GM12878 (cell line): ENCODE measurements at regions not wholly inside any gene's neighbourhood (a gene's known extent, or its start where the extent isn't known, plus 50 kb on each side); places are given as distances from the start of the nearest gene placed in this dataset.

Source experiments
- ATAC-seq: fragments of 200-7000 bp; cut with Tn5 transposase; 3 replicates; pipeline ENCODE4 v1.9.1; 2020; ENCODE audit warnings: mild to moderate bottlenecking, moderate library complexity
- BruUV-seq: library from RNA; stranded (reverse); fragments of 400-500 nt; replicated peaks from 2 replicates; lab custom pipeline; 2021; lab: Mats Ljungman, UMichigan
- CTCF ChIA-PET: fragments of 300-600 bp; sonication (Branson Sonifier 250); formaldehyde crosslinking; extraction: SDS; loops from one replicate; lab custom pipeline; 2021; ENCODE audit warnings: inconsistent platforms; lab: Yijun Ruan, JAX
- POLR2A ChIA-PET: fragments of 350-600 bp; formaldehyde crosslinking; extraction: SDS; loops from one replicate; lab custom pipeline; 2021; ENCODE audit warnings: inconsistent platforms; lab: Charles Lee
- RAD21 ChIA-PET: fragments of 300-600 bp; sonication (Branson Sonifier 250); formaldehyde crosslinking; loops from one replicate; lab custom pipeline; 2023; ENCODE audit warnings: antibody characterized with exemption; ENCODE audit not compliant: unreplicated experiment; lab: Charles Lee
- SMC1A ChIA-PET: fragments of 300-600 bp; sonication (Branson Sonifier 250); formaldehyde crosslinking; loops from one replicate; lab custom pipeline; 2023; ENCODE audit not compliant: unreplicated experiment, uncharacterized antibody; lab: Charles Lee
- DNase-seq: peaks from one replicate; pipeline ENCODE4 v3.0.0-alpha.2; 2011; ENCODE audit warnings: low read depth, low spot score
- FAIRE-seq: peaks from 3 replicates; lab custom pipeline; 2011; peaks lifted over from hg19 to GRCh38; lab: Jason Lieb, UNC
- H2AFZ ChIP-seq: 2 replicates; pipeline ENCODE4 v1.6.0; 2011; ENCODE audit warnings: low read depth, low read length, control low read depth; ENCODE audit not compliant: control insufficient read depth
- H3K27ac ChIP-seq: 2 replicates; pipeline ENCODE4 v1.5.1; 2011; ENCODE audit warnings: control low read depth; ENCODE audit not compliant: control insufficient read depth, insufficient read depth
- H3K27me3 ChIP-seq, 2 experiments: replicated peaks in 1 of 2; 2 replicates each; pipeline versions ENCODE4 v1.6.0 to v1.6.1; 2011; ENCODE audit warnings: low read length in 1 of 2; ENCODE audit not compliant: control insufficient read depth in 2 of 2, insufficient read depth in 2 of 2
- H3K36me3 ChIP-seq, 2 experiments: 2 replicates each; pipeline ENCODE4 v1.5.1; 2011; ENCODE audit warnings: low read length in 1 of 2; ENCODE audit not compliant: control insufficient read depth in 2 of 2, insufficient read depth in 2 of 2
- H3K4me1 ChIP-seq: 2 replicates; pipeline ENCODE4 v1.6.1; 2011; ENCODE audit warnings: mild to moderate bottlenecking, low read length, moderate library complexity, mixed read lengths; ENCODE audit not compliant: control insufficient read depth, insufficient read depth
- H3K4me2 ChIP-seq: 2 replicates; pipeline ENCODE4 v1.6.0; 2011; ENCODE audit warnings: control low read depth; ENCODE audit not compliant: control insufficient read depth, insufficient read depth
- H3K4me3 ChIP-seq: fragments of 200-600 bp; sonication (generic); 2 replicates; pipeline ENCODE4 v1.5.1; 2016
- H3K79me2 ChIP-seq: 2 replicates; pipeline ENCODE4 v1.6.0; 2011; ENCODE audit warnings: low read length; ENCODE audit not compliant: control insufficient read depth, insufficient read depth
- H3K9ac ChIP-seq: 2 replicates; pipeline ENCODE4 v1.8.0; 2011; ENCODE audit warnings: low read length, control low read depth, mixed read lengths; ENCODE audit not compliant: control insufficient read depth, insufficient read depth
- H3K9me3 ChIP-seq: replicated peaks from 3 replicates; pipeline ENCODE4 v1.5.1; 2011; ENCODE audit warnings: mild to moderate bottlenecking, low read length; ENCODE audit not compliant: control insufficient read depth, insufficient read depth
- H4K20me1 ChIP-seq: 2 replicates; pipeline ENCODE4 v1.6.0; 2011; ENCODE audit not compliant: control insufficient read depth, insufficient read depth
- E4F1 ChIP-seq: fragments of 450-650 bp; IDR thresholded peaks from 2 replicates; pipeline ENCODE4 v1.6.1; 2018; ENCODE audit warnings: borderline replicate concordance, mild to moderate bottlenecking; ENCODE audit not compliant: partially characterized antibody
- EED ChIP-seq: sonication (generic); IDR thresholded peaks from 2 replicates; pipeline ENCODE4 v1.6.1; 2016; ENCODE audit warnings: antibody characterized with exemption, low read depth
- ELK1 ChIP-seq: IDR thresholded peaks from 2 replicates; pipeline ENCODE4 v1.6.1; 2012; ENCODE audit warnings: low read depth, low read length, improper control_type of control experiment
- HCFC1 ChIP-seq: fragments of 150-350 bp; IDR thresholded peaks from 2 replicates; pipeline ENCODE4 v1.6.1; 2014; ENCODE audit warnings: low read length
- RFX5 ChIP-seq: IDR thresholded peaks from 2 replicates; pipeline ENCODE4 v1.6.1; 2011; ENCODE audit warnings: low read depth, low read length, improper control_type of control experiment
- SIN3A ChIP-seq: IDR thresholded peaks from 2 replicates; pipeline ENCODE4 v1.6.1; 2012; ENCODE audit warnings: low read depth, low read length, improper control_type of control experiment
- WRNIP1 ChIP-seq: IDR thresholded peaks from 2 replicates; pipeline ENCODE4 v1.6.1; 2011; ENCODE audit warnings: low read depth, low read length, improper control_type of control experiment, borderline replicate concordance
- WGBS: methylation state at CpG from one replicate; pipeline ENCODE4 v1.1.6; 2016; ENCODE audit warnings: low lambda C conversion rate; ENCODE audit not compliant: insufficient replicate concordance, insufficient coverage; ENCODE audit errors: missing lambda C conversion rate; 5-methylcytosine and 5-hydroxymethylcytosine counted together
- in situ Hi-C: fragments of 300-500 bp; cut with MboI; formaldehyde crosslinking; loops from 9 replicates; pipeline ENCODE4 v1.14.3; 2018; ENCODE audit warnings: mixed read lengths
- intact Hi-C: fragments of 100-400 bp; cut with micrococcal nuclease; formaldehyde crosslinking; loops from one replicate; pipeline ENCODE4 v1.14.2; 2022; ENCODE audit not compliant: unreplicated experiment
- TF ChIP-seq, protein P1 (sequence below): fragments of 450-650 bp; IDR thresholded peaks from 2 replicates; pipeline ENCODE4 v1.6.1; 2017; ENCODE audit warnings: borderline replicate concordance
- TF ChIP-seq, protein P2 (sequence below): fragments of 450-650 bp; IDR thresholded peaks from 2 replicates; pipeline ENCODE4 v1.6.1; 2016; ENCODE audit warnings: mild to moderate bottlenecking, moderate library complexity, borderline replicate concordance
- TF ChIP-seq, protein P3 (sequence below): fragments of 450-650 bp; IDR thresholded peaks from 2 replicates; pipeline ENCODE4 v1.6.1; 2018; ENCODE audit warnings: mild to moderate bottlenecking, low read depth, moderate library complexity; ENCODE audit not compliant: partially characterized antibody

DNA sequence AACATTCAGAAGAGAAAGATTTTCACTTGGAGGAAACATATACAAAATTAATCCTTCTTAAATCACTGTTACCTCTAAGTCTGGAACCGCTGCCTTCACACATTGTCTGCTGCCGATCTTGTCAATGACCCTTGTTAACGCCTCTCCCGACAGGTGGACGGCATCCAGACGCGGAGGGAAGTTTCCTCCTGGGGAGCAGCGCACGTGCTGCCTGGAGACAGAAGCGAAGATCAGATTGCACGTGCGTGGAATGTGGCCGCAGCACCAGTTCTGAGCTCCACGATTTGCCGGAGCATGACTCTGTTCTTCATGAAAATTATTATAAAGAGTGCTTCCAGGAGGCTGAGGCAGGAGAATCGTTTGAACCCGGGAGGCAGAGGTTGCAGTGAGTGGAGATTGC is 183.6 kb upstream of the IRX4 start:
- Histone ChIP-seq H3K27me3 (no peaks in the 10 kb centered on the region), H3K9me3 (no peaks in the 10 kb centered on the region), H3K4me1 (no peaks in the 10 kb centered on the region), H3K9ac (no peak overlapping the region), H3K4me3 (no peak overlapping the region), H4K20me1 (no peaks in the 10 kb centered on the region), H3K4me2 (no peak overlapping the region), H3K36me3 (no peaks in the 10 kb centered on the region), H2AFZ (no peak overlapping the region), H3K79me2 (no peaks in the 10 kb centered on the region), H3K27ac (no peak overlapping the region)
- no TSS peak for BruUV-seq
- intact Hi-C loops (no loop called here), in situ Hi-C loops (no loop called here)
- CTCF ChIA-PET: no interaction called here
- ATAC-seq: no peak
- TF ChIP-seq RFX5 (no peak), WRNIP1 (no peak), ELK1 (no peak), SIN3A (no peak), HCFC1 (no peak), E4F1 (no peak), EED (no peak)
- TF ChIP-seq, protein P1, sequence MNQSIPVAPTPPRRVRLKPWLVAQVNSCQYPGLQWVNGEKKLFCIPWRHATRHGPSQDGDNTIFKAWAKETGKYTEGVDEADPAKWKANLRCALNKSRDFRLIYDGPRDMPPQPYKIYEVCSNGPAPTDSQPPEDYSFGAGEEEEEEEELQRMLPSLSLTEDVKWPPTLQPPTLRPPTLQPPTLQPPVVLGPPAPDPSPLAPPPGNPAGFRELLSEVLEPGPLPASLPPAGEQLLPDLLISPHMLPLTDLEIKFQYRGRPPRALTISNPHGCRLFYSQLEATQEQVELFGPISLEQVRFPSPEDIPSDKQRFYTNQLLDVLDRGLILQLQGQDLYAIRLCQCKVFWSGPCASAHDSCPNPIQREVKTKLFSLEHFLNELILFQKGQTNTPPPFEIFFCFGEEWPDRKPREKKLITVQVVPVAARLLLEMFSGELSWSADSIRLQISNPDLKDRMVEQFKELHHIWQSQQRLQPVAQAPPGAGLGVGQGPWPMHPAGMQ: no peak
- TF ChIP-seq, protein P2, sequence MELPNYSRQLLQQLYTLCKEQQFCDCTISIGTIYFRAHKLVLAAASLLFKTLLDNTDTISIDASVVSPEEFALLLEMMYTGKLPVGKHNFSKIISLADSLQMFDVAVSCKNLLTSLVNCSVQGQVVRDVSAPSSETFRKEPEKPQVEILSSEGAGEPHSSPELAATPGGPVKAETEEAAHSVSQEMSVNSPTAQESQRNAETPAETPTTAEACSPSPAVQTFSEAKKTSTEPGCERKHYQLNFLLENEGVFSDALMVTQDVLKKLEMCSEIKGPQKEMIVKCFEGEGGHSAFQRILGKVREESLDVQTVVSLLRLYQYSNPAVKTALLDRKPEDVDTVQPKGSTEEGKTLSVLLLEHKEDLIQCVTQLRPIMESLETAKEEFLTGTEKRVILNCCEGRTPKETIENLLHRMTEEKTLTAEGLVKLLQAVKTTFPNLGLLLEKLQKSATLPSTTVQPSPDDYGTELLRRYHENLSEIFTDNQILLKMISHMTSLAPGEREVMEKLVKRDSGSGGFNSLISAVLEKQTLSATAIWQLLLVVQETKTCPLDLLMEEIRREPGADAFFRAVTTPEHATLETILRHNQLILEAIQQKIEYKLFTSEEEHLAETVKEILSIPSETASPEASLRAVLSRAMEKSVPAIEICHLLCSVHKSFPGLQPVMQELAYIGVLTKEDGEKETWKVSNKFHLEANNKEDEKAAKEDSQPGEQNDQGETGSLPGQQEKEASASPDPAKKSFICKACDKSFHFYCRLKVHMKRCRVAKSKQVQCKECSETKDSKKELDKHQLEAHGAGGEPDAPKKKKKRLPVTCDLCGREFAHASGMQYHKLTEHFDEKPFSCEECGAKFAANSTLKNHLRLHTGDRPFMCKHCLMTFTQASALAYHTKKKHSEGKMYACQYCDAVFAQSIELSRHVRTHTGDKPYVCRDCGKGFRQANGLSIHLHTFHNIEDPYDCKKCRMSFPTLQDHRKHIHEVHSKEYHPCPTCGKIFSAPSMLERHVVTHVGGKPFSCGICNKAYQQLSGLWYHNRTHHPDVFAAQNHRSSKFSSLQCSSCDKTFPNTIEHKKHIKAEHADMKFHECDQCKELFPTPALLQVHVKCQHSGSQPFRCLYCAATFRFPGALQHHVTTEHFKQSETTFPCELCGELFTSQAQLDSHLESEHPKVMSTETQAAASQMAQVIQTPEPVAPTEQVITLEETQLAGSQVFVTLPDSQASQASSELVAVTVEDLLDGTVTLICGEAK: no peak
- TF ChIP-seq, protein P3, sequence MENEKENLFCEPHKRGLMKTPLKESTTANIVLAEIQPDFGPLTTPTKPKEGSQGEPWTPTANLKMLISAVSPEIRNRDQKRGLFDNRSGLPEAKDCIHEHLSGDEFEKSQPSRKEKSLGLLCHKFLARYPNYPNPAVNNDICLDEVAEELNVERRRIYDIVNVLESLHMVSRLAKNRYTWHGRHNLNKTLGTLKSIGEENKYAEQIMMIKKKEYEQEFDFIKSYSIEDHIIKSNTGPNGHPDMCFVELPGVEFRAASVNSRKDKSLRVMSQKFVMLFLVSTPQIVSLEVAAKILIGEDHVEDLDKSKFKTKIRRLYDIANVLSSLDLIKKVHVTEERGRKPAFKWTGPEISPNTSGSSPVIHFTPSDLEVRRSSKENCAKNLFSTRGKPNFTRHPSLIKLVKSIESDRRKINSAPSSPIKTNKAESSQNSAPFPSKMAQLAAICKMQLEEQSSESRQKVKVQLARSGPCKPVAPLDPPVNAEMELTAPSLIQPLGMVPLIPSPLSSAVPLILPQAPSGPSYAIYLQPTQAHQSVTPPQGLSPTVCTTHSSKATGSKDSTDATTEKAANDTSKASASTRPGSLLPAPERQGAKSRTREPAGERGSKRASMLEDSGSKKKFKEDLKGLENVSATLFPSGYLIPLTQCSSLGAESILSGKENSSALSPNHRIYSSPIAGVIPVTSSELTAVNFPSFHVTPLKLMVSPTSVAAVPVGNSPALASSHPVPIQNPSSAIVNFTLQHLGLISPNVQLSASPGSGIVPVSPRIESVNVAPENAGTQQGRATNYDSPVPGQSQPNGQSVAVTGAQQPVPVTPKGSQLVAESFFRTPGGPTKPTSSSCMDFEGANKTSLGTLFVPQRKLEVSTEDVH: no peak
- RAD21 ChIA-PET: no interaction called here
- POLR2A ChIA-PET: no interaction called here
- SMC1A ChIA-PET: no interaction called here
- no peak for DNase-seq
- no peak for FAIRE-seq
- WGBS: 62% methylated on average over 17 of the region's 17 CpGs
